Osteocyte (in vitro differentiated cells): ENCODE measurements at regions not wholly inside any gene's neighbourhood (a gene's known extent, or its start where the extent isn't known, plus 50 kb on each side); places are given as distances from the start of the nearest gene placed in this dataset.

Experiments
- DNase-seq: peaks from one replicate; pipeline ENCODE4 v3.0.0; 2021; ENCODE audit warnings: mixed read lengths; ENCODE audit not compliant: unreplicated experiment; ENCODE audit errors: extremely low spot score
- H3K27ac Mint-ChIP-seq: one replicate; pipeline ENCODE4 v1.8.0; 2021; ENCODE audit warnings: mild to moderate bottlenecking, mixed read lengths; ENCODE audit not compliant: unreplicated experiment
- H3K27me3 Mint-ChIP-seq: one replicate; pipeline ENCODE4 v1.8.0; 2021; ENCODE audit warnings: mixed read lengths; ENCODE audit not compliant: unreplicated experiment
- H3K36me3 Mint-ChIP-seq: one replicate; pipeline ENCODE4 v1.8.0; 2021; ENCODE audit warnings: mixed read lengths; ENCODE audit not compliant: unreplicated experiment
- H3K4me1 Mint-ChIP-seq: one replicate; pipeline ENCODE4 v1.8.0; 2021; ENCODE audit warnings: mixed read lengths; ENCODE audit not compliant: unreplicated experiment
- H3K4me3 Mint-ChIP-seq: one replicate; pipeline ENCODE4 v1.8.0; 2021; ENCODE audit warnings: mild to moderate bottlenecking, moderate library complexity, mixed read lengths; ENCODE audit not compliant: unreplicated experiment
- H3K9me3 Mint-ChIP-seq: one replicate; pipeline ENCODE4 v1.8.0; 2021; ENCODE audit warnings: mixed read lengths; ENCODE audit not compliant: unreplicated experiment
- CTCF ChIP-seq: fragments of 200-600 bp; sonication (generic); IDR thresholded peaks from 2 replicates; pipeline ENCODE4 v1.5.0; 2021; ENCODE audit warnings: antibody characterized with exemption, mild to moderate bottlenecking, moderate library complexity

- peaks cover 21% of the 10 kb centered on the region for H3K27me3 Mint-ChIP-seq
- H3K9me3 Mint-ChIP-seq: peaks cover 3% of the 10 kb centered on the region
- H3K36me3 Mint-ChIP-seq: no peaks in the 10 kb centered on the region
- peaks cover 8% of the 10 kb centered on the region for H3K4me1 Mint-ChIP-seq
- DNase-seq: peak; percentile 68
- TF ChIP-seq CTCF: no peak
- H3K27ac Mint-ChIP-seq: no peak overlapping the region
- H3K4me3 Mint-ChIP-seq: no peak overlapping the region
Measured at GRCh38 chr11:134862587-134863195, 450.6 kb upstream of the B3GAT1 start.

DNA sequence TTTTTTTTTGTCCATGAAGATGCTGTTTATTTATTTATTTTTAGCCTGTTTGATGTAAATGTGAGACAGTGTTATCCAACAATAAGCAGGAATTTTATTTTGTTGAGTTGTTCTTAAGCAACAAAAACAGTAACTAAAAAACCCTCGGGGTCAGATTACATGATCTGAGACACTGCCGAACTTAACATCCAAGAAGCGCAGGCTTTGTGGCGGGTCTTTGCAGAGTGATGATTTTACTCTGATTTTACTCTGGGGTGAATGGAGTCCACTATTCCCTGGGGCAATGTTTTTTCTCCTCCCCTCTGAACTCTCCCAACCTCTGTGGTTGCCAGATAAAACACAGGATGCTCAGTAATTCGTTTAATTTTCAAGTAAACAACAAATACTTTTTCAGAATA is 450.1 kb upstream of the B3GAT1 start:
- Mint-ChIP-seq H3K9me3 (peaks cover 3% of the 10 kb centered on the region), H3K27me3 (peaks cover 21% of the 10 kb centered on the region), H3K36me3 (no peaks in the 10 kb centered on the region), H3K4me3 (no peak overlapping the region), H3K4me1 (peaks cover 8% of the 10 kb centered on the region), H3K27ac (no peak overlapping the region)
- no peak for DNase-seq
- TF ChIP-seq CTCF: no peak

DNA sequence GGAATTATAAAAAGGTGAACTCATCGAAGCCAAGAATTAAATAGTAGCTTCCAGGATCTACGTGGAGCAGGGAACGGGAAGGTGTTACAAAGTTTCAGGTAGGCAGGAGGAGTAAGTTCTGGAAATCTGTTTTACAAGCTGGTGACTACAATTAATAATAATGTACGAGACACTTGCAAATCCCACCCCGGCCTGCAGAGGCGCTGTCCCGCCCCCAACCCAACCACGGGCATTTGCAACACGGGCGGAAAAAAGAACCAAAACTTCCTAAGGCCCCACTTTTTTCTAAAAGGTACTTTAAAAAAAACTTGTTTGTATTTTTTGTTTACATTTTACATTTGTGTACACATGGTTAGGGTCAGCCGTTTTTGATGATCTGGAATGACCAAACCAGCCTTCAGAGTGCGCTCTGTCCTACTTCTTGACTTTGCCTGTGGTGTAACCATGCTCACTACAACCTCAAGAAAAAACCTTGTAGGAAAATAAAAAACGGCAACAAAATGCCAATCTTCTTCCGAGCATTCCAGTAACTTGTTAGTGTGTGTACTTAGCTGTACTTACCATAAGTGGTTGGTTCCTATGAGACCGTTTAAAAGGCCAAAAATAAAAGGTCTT is 449.6 kb upstream of the B3GAT1 start:
- Mint-ChIP-seq H3K27me3 (peaks cover 21% of the 10 kb centered on the region), H3K27ac (no peak overlapping the region), H3K4me3 (no peak overlapping the region), H3K36me3 (no peaks in the 10 kb centered on the region), H3K4me1 (peaks cover 8% of the 10 kb centered on the region), H3K9me3 (peaks cover 3% of the 10 kb centered on the region)
- DNase-seq: peak; percentile 56
- no peak for TF ChIP-seq CTCF

DNA sequence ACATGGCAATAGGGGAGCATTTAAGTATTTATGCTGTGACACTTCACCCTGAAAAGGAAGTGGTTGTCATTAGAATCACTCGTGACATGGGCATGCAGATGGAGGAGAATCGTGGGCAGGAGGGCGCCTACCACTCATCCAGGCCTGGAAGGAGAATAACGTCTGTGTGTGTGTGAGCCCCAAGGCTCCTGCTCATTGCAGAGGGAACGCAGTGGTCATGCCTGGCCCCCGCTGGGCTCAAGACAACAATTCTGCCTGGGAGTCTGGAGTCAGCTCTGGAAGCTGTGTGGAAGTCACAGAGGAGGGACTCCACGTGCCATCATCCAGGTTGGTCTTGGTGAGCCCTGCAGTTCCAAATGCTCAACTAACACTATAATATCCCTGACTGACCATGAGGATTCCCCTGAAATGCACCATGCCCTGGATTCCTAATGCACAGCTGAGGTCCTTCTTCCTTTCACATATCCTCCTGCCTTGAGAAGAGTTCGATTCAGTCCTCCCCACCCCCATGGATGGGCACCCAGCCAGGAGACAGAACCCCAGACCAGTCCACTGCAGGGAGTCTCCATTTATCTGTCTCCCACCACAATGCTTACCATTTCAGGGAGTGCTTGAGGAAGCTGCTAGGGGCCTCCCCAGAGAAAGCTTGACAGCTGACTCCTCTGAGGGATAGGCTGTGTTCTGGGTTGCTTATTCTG is 446.9 kb upstream of the B3GAT1 start:
- no peaks in the 10 kb centered on the region for H3K36me3 Mint-ChIP-seq
- H3K27me3 Mint-ChIP-seq: peaks cover 26% of the 10 kb centered on the region
- peak; percentile 83 for DNase-seq
- no peak overlapping the region for H3K4me3 Mint-ChIP-seq
- H3K27ac Mint-ChIP-seq: no peak overlapping the region
- peaks cover 3% of the 10 kb centered on the region for H3K9me3 Mint-ChIP-seq
- H3K4me1 Mint-ChIP-seq: peaks cover 8% of the 10 kb centered on the region
- TF ChIP-seq CTCF: no peak

DNA sequence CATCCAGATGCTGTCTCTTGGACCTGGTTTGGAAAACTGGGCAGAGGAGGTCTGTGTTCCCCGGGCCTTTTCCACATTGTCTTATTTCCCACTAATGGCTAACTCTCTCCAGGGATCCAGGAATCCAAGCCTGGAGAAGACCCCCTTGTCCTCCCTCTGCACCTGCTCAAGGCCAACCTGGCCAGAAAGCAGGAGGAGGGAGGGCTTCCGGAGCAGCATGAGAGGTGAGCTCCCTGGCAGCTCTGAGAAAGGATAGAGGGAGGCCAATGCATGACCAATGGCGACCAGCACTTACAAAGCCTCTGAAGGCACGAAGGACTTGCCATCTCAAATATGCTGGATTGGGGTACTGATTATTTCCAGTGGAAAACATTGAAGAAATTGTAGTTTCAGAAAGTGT is 445.0 kb upstream of the B3GAT1 start:
- no peak overlapping the region for H3K4me3 Mint-ChIP-seq
- peaks cover 3% of the 10 kb centered on the region for H3K9me3 Mint-ChIP-seq
- no peak overlapping the region for H3K27ac Mint-ChIP-seq
- no peaks in the 10 kb centered on the region for H3K36me3 Mint-ChIP-seq
- TF ChIP-seq CTCF: no peak
- DNase-seq: peak; percentile 56
- peaks cover 18% of the 10 kb centered on the region for H3K27me3 Mint-ChIP-seq
- peaks cover 5% of the 10 kb centered on the region for H3K4me1 Mint-ChIP-seq
